Gastroesophageal sphincter (tissue), 4 donors: ENCODE measurements at regions not wholly inside any gene's neighbourhood (a gene's known extent, or its start where the extent isn't known, plus 50 kb on each side); places are given as distances from the start of the nearest gene placed in this dataset.

ENCODE experiments used
- ATAC-seq: fragments of 150-250 bp; one replicate; pipeline ENCODE4 v1.9.1; 2016; ENCODE audit warnings: mild to moderate bottlenecking, moderate library complexity
- H3K27ac ChIP-seq, 4 donors: fragments of 200-600 bp; sonication (generic) in 3 of 4; 1 replicate in 3 of 4; 2 replicates in 1 of 4; pipeline ENCODE4 v1.5.1; 2016 to 2019
- H3K27me3 ChIP-seq: fragments of 200-600 bp; sonication (generic); one replicate; pipeline ENCODE4 v1.5.1; 2019
- H3K36me3 ChIP-seq, 2 donors: fragments of 200-600 bp; sonication (generic); one replicate each; pipeline ENCODE4 v1.5.1; 2019; ENCODE audit warnings: control low read depth in 1 of 2
- H3K4me1 ChIP-seq, 3 donors: fragments of 200-600 bp; sonication (generic); 1 replicate in 2 of 3; 2 replicates in 1 of 3; pipeline ENCODE4 v1.5.1; 2016 to 2019; ENCODE audit warnings: control low read depth in 2 of 3
- H3K4me3 ChIP-seq, 2 donors: fragments of 200-600 bp; sonication (generic); one replicate each; pipeline ENCODE4 v1.5.1; 2019; ENCODE audit warnings: mild to moderate bottlenecking in 1 of 2, moderate library complexity in 1 of 2
- H3K9me3 ChIP-seq, 3 donors: fragments of 200-600 bp; sonication (generic); one replicate each; pipeline ENCODE4 v1.5.1; 2017 to 2019; ENCODE audit warnings: control low read depth in 2 of 3
- CTCF ChIP-seq, 4 experiments: fragments of 200-600 bp in 2 of 4; fragments of 450-650 bp in 2 of 4; sonication (generic) in 1 of 4; IDR thresholded peaks; one replicate each; pipeline ENCODE4 v1.5.1; 2017 to 2019; ENCODE audit warnings: antibody characterized with exemption in 4 of 4, mild to moderate bottlenecking in 2 of 4, moderate library complexity in 2 of 4
- EP300 ChIP-seq: sonication (generic); formaldehyde crosslinking; IDR thresholded peaks from one replicate; pipeline ENCODE4 v1.6.1; 2017; ENCODE audit warnings: antibody characterized with exemption, mild to moderate bottlenecking
- POLR2A ChIP-seq, 2 donors: fragments of 450-650 bp; IDR thresholded peaks; one replicate each; pipeline ENCODE4 v1.6.1; 2017; ENCODE audit warnings: antibody characterized with exemption in 2 of 2, mild to moderate bottlenecking in 2 of 2, moderate library complexity in 1 of 2
- POLR2AphosphoS5 ChIP-seq: sonication (generic); formaldehyde crosslinking; IDR thresholded peaks from one replicate; pipeline ENCODE4 v1.6.1; 2017; ENCODE audit warnings: antibody characterized with exemption
- WGBS, 2 donors: methylation state at CpG; one replicate each; pipeline ENCODE4 v1.1.5; 2018; ENCODE audit warnings: low coverage in 1 of 2; 5-methylcytosine and 5-hydroxymethylcytosine counted together

- ATAC-seq, result no peak
- H3K9me3 ChIP-seq, result no peaks in the 10 kb centered on the region
- no peaks in the 10 kb centered on the region for H3K36me3 ChIP-seq
- H3K27me3 ChIP-seq, result no peaks in the 10 kb centered on the region
- no peak overlapping the region for H3K27ac ChIP-seq
- H3K4me1 ChIP-seq, result no peaks in the 10 kb centered on the region
- TF ChIP-seq EP300 (no peak), POLR2AphosphoS5 (no peak), CTCF (IDR thresholded peaks at IDR 0.05) (no peak), POLR2A (IDR thresholded peaks at IDR 0.05) (no peak)
- WGBS, 2 donors, result 51 to 63% methylated on average over 2 of the region's 2 CpGs
- no peak overlapping the region for H3K4me3 ChIP-seq
Observed at GRCh38 chr15:37340438-37340837, 240.1 kb upstream of the MEIS2 start.

GRCh38 chr15:37359101-37359892 is 258.9 kb upstream of the MEIS2 start:
- TF ChIP-seq CTCF (IDR thresholded peaks at IDR 0.05), result no peak
- no peak for TF ChIP-seq POLR2AphosphoS5
- TF ChIP-seq POLR2A (IDR thresholded peaks at IDR 0.05), result no peak
- no peak for TF ChIP-seq EP300
- H3K27ac ChIP-seq, result no peak overlapping the region
- H3K36me3 ChIP-seq, result no peaks in the 10 kb centered on the region
- no peak overlapping the region for H3K4me3 ChIP-seq
- H3K27me3 ChIP-seq, result no peaks in the 10 kb centered on the region
- no peaks in the 10 kb centered on the region for H3K9me3 ChIP-seq
- ATAC-seq, result no peak
- WGBS, 2 donors, result 76 to 82% methylated on average over 8 of the region's 8 CpGs
- no peaks in the 10 kb centered on the region for H3K4me1 ChIP-seq

- no peaks in the 10 kb centered on the region for H3K27me3 ChIP-seq
- H3K4me3 ChIP-seq, result no peak overlapping the region
- no peaks in the 10 kb centered on the region for H3K9me3 ChIP-seq
- WGBS, 2 donors, result 97 to 100% methylated on average over 6 of the region's 6 CpGs
- H3K27ac ChIP-seq, result no peak overlapping the region
- H3K36me3 ChIP-seq, result no peaks in the 10 kb centered on the region
- no peaks in the 10 kb centered on the region for H3K4me1 ChIP-seq
- ATAC-seq, result no peak
- TF ChIP-seq POLR2A (IDR thresholded peaks at IDR 0.05) (no peak), CTCF (IDR thresholded peaks at IDR 0.05) (no peak), POLR2AphosphoS5 (no peak), EP300 (no peak)
Observed at GRCh38 chr15:37359893-37360290, 259.5 kb upstream of the MEIS2 start.

GRCh38 chr15:37360724-37361123 is 260.4 kb upstream of the MEIS2 start:
- H3K27me3 ChIP-seq, result no peaks in the 10 kb centered on the region
- H3K27ac ChIP-seq, result no peak overlapping the region
- 73 to 85% methylated on average over 1 of the region's 1 CpG for WGBS, 2 donors
- ATAC-seq, result no peak
- no peaks in the 10 kb centered on the region for H3K4me1 ChIP-seq
- H3K9me3 ChIP-seq, result no peaks in the 10 kb centered on the region
- no peaks in the 10 kb centered on the region for H3K36me3 ChIP-seq
- no peak overlapping the region for H3K4me3 ChIP-seq
- TF ChIP-seq POLR2A (IDR thresholded peaks at IDR 0.05), result no peak
- TF ChIP-seq EP300, result no peak
- no peak for TF ChIP-seq CTCF (IDR thresholded peaks at IDR 0.05)
- TF ChIP-seq POLR2AphosphoS5, result no peak

GRCh38 chr15:37361621-37362020 is 261.3 kb upstream of the MEIS2 start:
- no peak for TF ChIP-seq EP300
- TF ChIP-seq POLR2A (IDR thresholded peaks at IDR 0.05), result no peak
- TF ChIP-seq POLR2AphosphoS5, result no peak
- TF ChIP-seq CTCF (IDR thresholded peaks at IDR 0.05), result no peak
- no peaks in the 10 kb centered on the region for H3K4me1 ChIP-seq

More at GRCh38 chr15:37361621-37362020, 261.3 kb upstream of the MEIS2 start:
- Histone ChIP-seq H3K4me3 (no peak overlapping the region), H3K9me3 (no peaks in the 10 kb centered on the region), H3K27ac (no peak overlapping the region), H3K36me3 (no peaks in the 10 kb centered on the region), H3K27me3 (no peaks in the 10 kb centered on the region)
- ATAC-seq, result no peak
- WGBS, 2 donors, result 36 to 37% methylated on average over 4 of the region's 4 CpGs
